IMR-90 (cell line): ENCODE measurements at regions not wholly inside any gene's neighbourhood (a gene's known extent, or its start where the extent isn't known, plus 50 kb on each side); places are given as distances from the start of the nearest gene placed in this dataset.

Experiments
- ATAC-seq: fragments of 200-7000 bp; cut with Tn5 transposase; 2 replicates; pipeline ENCODE4 v1.9.1; 2020; ENCODE audit warnings: low read depth, mild to moderate bottlenecking, moderate library complexity
- BruUV-seq: library from RNA; stranded (reverse); fragments of 400-500 nt; replicated peaks from 2 replicates; lab custom pipeline; 2021; lab: Mats Ljungman, UMichigan
- CTCF ChIA-PET: fragments of 300-600 bp; formaldehyde crosslinking; extraction: SDS; loops from one replicate; lab custom pipeline; 2021; ENCODE audit warnings: antibody characterized with exemption; lab: Yijun Ruan, JAX
- POLR2A ChIA-PET: fragments of 300-600 bp; sonication (Branson Sonifier 250); formaldehyde crosslinking; loops from one replicate; lab custom pipeline; 2022; ENCODE audit warnings: antibody characterized with exemption; ENCODE audit not compliant: unreplicated experiment; lab: Charles Lee
- DNase-seq: peaks from one replicate; pipeline ENCODE4 v3.0.0; 2013
- H2AFZ ChIP-seq: replicated peaks from 2 replicates; pipeline ENCODE3; 2013; ENCODE audit warnings: low read length, mild to moderate bottlenecking; ENCODE audit not compliant: poor library complexity
- H2AK5ac ChIP-seq: 2 replicates; pipeline ENCODE4 v1.6.1; 2013; ENCODE audit warnings: low read depth, low read length, inconsistent platforms
- H2AK9ac ChIP-seq: replicated peaks from 2 replicates; pipeline ENCODE3; 2013; ENCODE audit warnings: mild to moderate bottlenecking, low read depth, low read length, moderate library complexity; ENCODE audit not compliant: poor library complexity
- H2BK120ac ChIP-seq: 2 replicates; pipeline ENCODE4 v1.6.1; 2013; ENCODE audit warnings: low read depth, low read length, inconsistent platforms
- H2BK15ac ChIP-seq: 3 replicates; pipeline ENCODE4 v1.6.1; 2013; ENCODE audit warnings: low read depth, low read length, inconsistent platforms
- H2BK20ac ChIP-seq: 2 replicates; pipeline ENCODE4 v1.6.1; 2013; ENCODE audit warnings: low read depth, mild to moderate bottlenecking, inconsistent platforms, low read length, moderate library complexity
- H2BK5ac ChIP-seq: 2 replicates; pipeline ENCODE4 v1.6.1; 2013; ENCODE audit warnings: mild to moderate bottlenecking, low read depth, low read length, inconsistent platforms; ENCODE audit not compliant: poor library complexity, severe bottlenecking
- H3K14ac ChIP-seq: replicated peaks from 2 replicates; pipeline ENCODE4 v1.6.1; 2013; ENCODE audit warnings: low read depth, low read length, inconsistent platforms
- H3K18ac ChIP-seq: 2 replicates; pipeline ENCODE4 v1.6.1; 2013; ENCODE audit warnings: low read depth, low read length, control low read depth
- H3K23ac ChIP-seq: 2 replicates; pipeline ENCODE4 v1.6.1; 2013; ENCODE audit warnings: low read depth, low read length, inconsistent platforms
- H3K27ac ChIP-seq: 2 replicates; pipeline ENCODE4 v1.5.1; 2013; ENCODE audit warnings: mild to moderate bottlenecking, control low read depth, low read length; ENCODE audit not compliant: insufficient read depth
- H3K27me3 ChIP-seq: 2 replicates; pipeline ENCODE4 v1.6.1; 2013; ENCODE audit warnings: low read length; ENCODE audit not compliant: control insufficient read depth, insufficient read depth
- H3K36me3 ChIP-seq: 2 replicates; pipeline ENCODE4 v1.6.1; 2013; ENCODE audit warnings: low read length, mixed read lengths; ENCODE audit not compliant: control insufficient read depth, insufficient read depth
- H3K4ac ChIP-seq: 2 replicates; pipeline ENCODE4 v1.6.1; 2013; ENCODE audit warnings: low read depth, low read length, inconsistent platforms
- H3K4me1 ChIP-seq: 2 replicates; pipeline ENCODE4 v1.6.1; 2013; ENCODE audit warnings: low read length, mixed read lengths; ENCODE audit not compliant: control insufficient read depth, insufficient read depth
- H3K4me2 ChIP-seq: 2 replicates; pipeline ENCODE4 v1.6.1; 2013; ENCODE audit warnings: low read depth, mild to moderate bottlenecking, control low read depth, low read length, moderate library complexity
- H3K4me3 ChIP-seq: 2 replicates; pipeline ENCODE4 v1.5.1; 2013; ENCODE audit warnings: low read depth, mild to moderate bottlenecking, control low read depth, low read length, moderate library complexity; ENCODE audit not compliant: insufficient read depth
- H3K56ac ChIP-seq: 2 replicates; pipeline ENCODE4 v1.6.1; 2013; ENCODE audit warnings: low read length, inconsistent platforms; ENCODE audit not compliant: insufficient read depth; ENCODE audit errors: extremely low read depth
- H3K79me1 ChIP-seq, 2 experiments: 2 replicates each; pipeline ENCODE4 v1.6.1; 2013; ENCODE audit warnings: low read length in 2 of 2, inconsistent platforms in 1 of 2, low read depth in 1 of 2
- H3K9ac ChIP-seq: 2 replicates; pipeline ENCODE4 v1.6.1; 2013; ENCODE audit warnings: low read depth, low read length, control low read depth
- H3K9me1 ChIP-seq: 2 replicates; pipeline ENCODE4 v1.6.1; 2013; ENCODE audit warnings: low read length, inconsistent platforms; ENCODE audit not compliant: insufficient read depth
- H3K9me3 ChIP-seq: 2 replicates; pipeline ENCODE4 v1.6.1; 2013; ENCODE audit warnings: low read length; ENCODE audit not compliant: control insufficient read depth, insufficient read depth
- H4K20me1 ChIP-seq: 2 replicates; pipeline ENCODE4 v1.6.1; 2013; ENCODE audit warnings: low read length, inconsistent platforms; ENCODE audit not compliant: insufficient read depth
- H4K5ac ChIP-seq: 2 replicates; pipeline ENCODE4 v1.6.1; 2013; ENCODE audit warnings: mild to moderate bottlenecking, low read depth, low read length, control low read depth
- H4K8ac ChIP-seq, 2 experiments: 2 replicates each; pipeline ENCODE4 v1.6.1; 2013; ENCODE audit warnings: low read depth in 2 of 2, low read length in 2 of 2, control low read depth in 1 of 2, inconsistent platforms in 1 of 2
- H4K91ac ChIP-seq: 2 replicates; pipeline ENCODE4 v1.6.1; 2013; ENCODE audit warnings: low read depth, low read length, inconsistent platforms; ENCODE audit not compliant: insufficient read depth
- BHLHE40 ChIP-seq: fragments of 150-350 bp; IDR thresholded peaks from 2 replicates; pipeline ENCODE4 v1.6.1; 2016; ENCODE audit warnings: mild to moderate bottlenecking, low read depth, low read length
- CHD1 ChIP-seq: IDR thresholded peaks from 2 replicates; pipeline ENCODE4 v1.6.1; 2012; ENCODE audit warnings: low read depth, low read length, improper control_type of control experiment
- MAFK ChIP-seq: IDR thresholded peaks from 2 replicates; pipeline ENCODE4 v1.6.1; 2012; ENCODE audit warnings: low read depth, low read length, improper control_type of control experiment
- MXI1 ChIP-seq: IDR thresholded peaks from 2 replicates; pipeline ENCODE4 v1.6.1; 2012; ENCODE audit warnings: low read depth, mild to moderate bottlenecking, low read length, moderate library complexity, borderline replicate concordance
- NFE2L2 ChIP-seq: fragments of 150-350 bp; IDR thresholded peaks from 2 replicates; pipeline ENCODE4 v1.6.1; 2016; ENCODE audit warnings: low read depth, mild to moderate bottlenecking, low read length
- RFX5 ChIP-seq: IDR thresholded peaks from 2 replicates; pipeline ENCODE4 v1.8.0; 2012; ENCODE audit warnings: low read depth, mild to moderate bottlenecking, low read length, moderate library complexity
- SMC3 ChIP-seq: fragments of 150-350 bp; IDR thresholded peaks from 2 replicates; pipeline ENCODE4 v1.6.1; 2016; ENCODE audit warnings: low read depth, mild to moderate bottlenecking, antibody characterized with exemption, low read length, moderate library complexity
- USF2 ChIP-seq: fragments of 150-350 bp; IDR thresholded peaks from 2 replicates; pipeline ENCODE4 v1.6.1; 2017; ENCODE audit warnings: mild to moderate bottlenecking, antibody characterized with exemption, low read length, low read depth
- WGBS, 2 experiments: methylation state at CpG; one replicate each; pipeline versions ENCODE4 v1.1.5 to v1.1.7; 2013; ENCODE audit warnings: missing lambda C conversion rate in 2 of 2; ENCODE audit not compliant: insufficient read length in 1 of 2; ENCODE audit errors: extremely low coverage in 2 of 2; 5-methylcytosine and 5-hydroxymethylcytosine counted together
- dilution Hi-C: fragments of 300-500 bp; cut with HindIII; formaldehyde crosslinking; loops from one replicate; pipeline ENCODE4 v1.14.3; 2018; ENCODE audit warnings: low sequenced_read_pairs; ENCODE audit not compliant: unreplicated experiment
- in situ Hi-C: fragments of 300-500 bp; cut with MboI; formaldehyde crosslinking; loops from 3 replicates; pipeline ENCODE4 v1.14.3; 2019; ENCODE audit warnings: low sequenced_read_pairs, inconsistent platforms, mixed read lengths
- intact Hi-C: fragments of 100-400 bp; cut with micrococcal nuclease; formaldehyde crosslinking; loops from 2 replicates; pipeline ENCODE4 v1.10.0; 2022

- H2BK20ac ChIP-seq = no peak overlapping the region
- no peak overlapping the region for H3K4me2 ChIP-seq
- H3K9me3 ChIP-seq = no peaks in the 10 kb centered on the region; the same call in 1 of the 2 replicates
- H3K23ac ChIP-seq = no peak overlapping the region
- no peak overlapping the region for H3K18ac ChIP-seq
- no peak overlapping the region for H2BK15ac ChIP-seq
- intact Hi-C loops = loop anchor here (10.0 kb wide), 2 partner anchors 110 to 250 kb away; no protein-coding TSS in a partner anchor
- no peak overlapping the region for H2BK5ac ChIP-seq
- ChIA-PET POLR2A (no interaction called here), CTCF (no interaction called here)
- no peak overlapping the region for H3K14ac ChIP-seq
- no peak overlapping the region for H3K27ac ChIP-seq
- DNase-seq (no peak), ATAC-seq (no peak)
- no peak overlapping the region for H3K56ac ChIP-seq
- H3K27me3 ChIP-seq = no peaks in the 10 kb centered on the region
- in situ Hi-C loops = no loop called here
- dilution Hi-C loops = no loop called here
- H4K5ac ChIP-seq = no peak overlapping the region
- H4K91ac ChIP-seq = no peak overlapping the region
- no peak overlapping the region for H2AK9ac ChIP-seq
- no peak overlapping the region for H2AFZ ChIP-seq
- no peaks in the 10 kb centered on the region for H4K20me1 ChIP-seq
- H3K4me3 ChIP-seq = no peak overlapping the region
- no peaks in the 10 kb centered on the region for H3K36me3 ChIP-seq
- H4K8ac ChIP-seq = no peak overlapping the region
- no peak overlapping the region for H2AK5ac ChIP-seq
- 36% methylated on average over 1 of the region's 3 CpGs; no CpG with 5 or more reads in 1 of the 2 experiments for WGBS, 2 experiments
- no peaks in the 10 kb centered on the region for H3K9me1 ChIP-seq
- H3K9ac ChIP-seq = no peak overlapping the region
- BruUV-seq = no TSS peak
- H3K4me1 ChIP-seq = no peaks in the 10 kb centered on the region
- no peak overlapping the region for H3K4ac ChIP-seq
- no peak for TF ChIP-seq CHD1
- TF ChIP-seq BHLHE40 = no peak
- peak; percentile 42 for TF ChIP-seq MAFK
- no peak for TF ChIP-seq MXI1
- TF ChIP-seq NFE2L2 = no peak
- no peak for TF ChIP-seq USF2
- no peak for TF ChIP-seq SMC3
- no peak for TF ChIP-seq RFX5
- H2BK120ac ChIP-seq = no peak overlapping the region
- no peaks in the 10 kb centered on the region for H3K79me1 ChIP-seq
Observed at GRCh38 chr4:18815081-18815778, 793.7 kb upstream of the LCORL start.
